Suprapubic skin (tissue), 4 donors: ENCODE measurements at regions not wholly inside any gene's neighbourhood (a gene's known extent, or its start where the extent isn't known, plus 50 kb on each side); places are given as distances from the start of the nearest gene placed in this dataset.

Experiments used
- DNase-seq, 2 donors: peaks; one replicate each; pipeline ENCODE4 v3.0.0-alpha.2; 2019; ENCODE audit warnings: low spot score in 2 of 2
- H3K27ac ChIP-seq: fragments of 200-600 bp; sonication (generic); one replicate; pipeline ENCODE4 v1.5.1; 2019
- H3K27me3 ChIP-seq: fragments of 200-600 bp; sonication (generic); one replicate; pipeline ENCODE4 v1.5.1; 2019
- H3K36me3 ChIP-seq: fragments of 200-600 bp; sonication (generic); one replicate; pipeline ENCODE4 v1.5.1; 2019
- H3K4me1 ChIP-seq: fragments of 200-600 bp; sonication (generic); one replicate; pipeline ENCODE4 v1.5.1; 2019
- H3K4me3 ChIP-seq: fragments of 200-600 bp; sonication (generic); one replicate; pipeline ENCODE4 v1.5.1; 2019; ENCODE audit warnings: mild to moderate bottlenecking
- H3K9me3 ChIP-seq: fragments of 200-600 bp; sonication (generic); one replicate; pipeline ENCODE4 v1.5.1; 2019
- EP300 ChIP-seq: sonication (generic); formaldehyde crosslinking; IDR thresholded peaks from one replicate; pipeline ENCODE4 v1.6.1; 2017; ENCODE audit warnings: antibody characterized with exemption
- POLR2A ChIP-seq, 2 donors: fragments of 450-650 bp; IDR thresholded peaks; one replicate each; pipeline ENCODE4 v1.6.1; 2017; ENCODE audit warnings: antibody characterized with exemption in 2 of 2, mild to moderate bottlenecking in 2 of 2, moderate library complexity in 2 of 2
- POLR2AphosphoS5 ChIP-seq, 3 donors: sonication (generic); formaldehyde crosslinking; IDR thresholded peaks; one replicate each; pipeline ENCODE4 v1.6.1; 2017; ENCODE audit warnings: antibody characterized with exemption in 3 of 3
- WGBS: methylation state at CpG from one replicate; pipeline ENCODE4 v1.1.5; 2018; 5-methylcytosine and 5-hydroxymethylcytosine counted together
- TF ChIP-seq, protein P1 (sequence below), 2 donors: fragments of 200-600 bp in 1 of 2; fragments of 450-650 bp in 1 of 2; sonication (generic) in 1 of 2; IDR thresholded peaks; one replicate each; pipeline ENCODE4 v1.5.1; 2016 to 2019; ENCODE audit warnings: antibody characterized with exemption in 2 of 2, mild to moderate bottlenecking in 1 of 2, moderate library complexity in 1 of 2

DNA sequence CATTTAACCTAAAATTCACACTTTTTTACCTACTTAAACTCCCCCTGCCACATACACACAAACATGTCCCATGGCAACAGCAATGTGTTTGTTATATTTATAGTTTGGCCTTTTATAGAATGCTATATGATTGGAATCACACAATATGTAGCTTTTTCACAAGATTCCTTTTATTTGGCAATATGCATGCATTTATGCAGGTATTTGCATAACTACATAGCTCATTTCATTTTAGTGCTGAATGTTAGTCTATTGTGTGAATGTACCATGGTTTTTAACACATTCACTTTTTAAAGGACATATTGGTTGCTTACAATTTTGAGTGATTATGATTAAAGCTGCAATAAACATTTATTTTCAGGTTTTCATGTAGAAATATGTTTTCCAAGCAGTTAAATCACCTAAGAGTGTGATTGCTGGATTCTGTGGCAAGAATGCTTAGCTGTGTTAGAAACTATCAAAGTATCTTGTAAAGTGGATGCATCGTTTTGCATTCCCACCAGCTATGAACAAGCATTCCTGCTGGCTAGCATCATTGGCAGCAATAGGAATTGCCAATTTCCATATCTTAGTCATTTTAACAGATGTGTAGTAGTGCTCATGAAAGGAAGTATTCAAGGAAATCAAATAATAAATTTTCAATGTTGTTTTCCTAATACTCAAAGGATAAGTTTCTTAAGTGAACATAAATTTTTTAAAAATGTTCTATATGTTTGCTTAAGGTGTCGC is 557.0 kb downstream of the SLITRK1 start:
- no peak for DNase-seq
- H3K36me3 ChIP-seq: no peaks in the 10 kb centered on the region
- H3K9me3 ChIP-seq: no peaks in the 10 kb centered on the region
- H3K27ac ChIP-seq: no peak overlapping the region
- no peaks in the 10 kb centered on the region for H3K27me3 ChIP-seq
- WGBS: 60% methylated on average over 2 of the region's 2 CpGs
- no peak overlapping the region for H3K4me3 ChIP-seq
- TF ChIP-seq POLR2A (IDR thresholded peaks at IDR 0.05) (no peak), EP300 (no peak), POLR2AphosphoS5 (IDR thresholded peaks at IDR 0.05) (no peak)
- TF ChIP-seq, protein P1, sequence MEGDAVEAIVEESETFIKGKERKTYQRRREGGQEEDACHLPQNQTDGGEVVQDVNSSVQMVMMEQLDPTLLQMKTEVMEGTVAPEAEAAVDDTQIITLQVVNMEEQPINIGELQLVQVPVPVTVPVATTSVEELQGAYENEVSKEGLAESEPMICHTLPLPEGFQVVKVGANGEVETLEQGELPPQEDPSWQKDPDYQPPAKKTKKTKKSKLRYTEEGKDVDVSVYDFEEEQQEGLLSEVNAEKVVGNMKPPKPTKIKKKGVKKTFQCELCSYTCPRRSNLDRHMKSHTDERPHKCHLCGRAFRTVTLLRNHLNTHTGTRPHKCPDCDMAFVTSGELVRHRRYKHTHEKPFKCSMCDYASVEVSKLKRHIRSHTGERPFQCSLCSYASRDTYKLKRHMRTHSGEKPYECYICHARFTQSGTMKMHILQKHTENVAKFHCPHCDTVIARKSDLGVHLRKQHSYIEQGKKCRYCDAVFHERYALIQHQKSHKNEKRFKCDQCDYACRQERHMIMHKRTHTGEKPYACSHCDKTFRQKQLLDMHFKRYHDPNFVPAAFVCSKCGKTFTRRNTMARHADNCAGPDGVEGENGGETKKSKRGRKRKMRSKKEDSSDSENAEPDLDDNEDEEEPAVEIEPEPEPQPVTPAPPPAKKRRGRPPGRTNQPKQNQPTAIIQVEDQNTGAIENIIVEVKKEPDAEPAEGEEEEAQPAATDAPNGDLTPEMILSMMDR (IDR thresholded peaks at IDR 0.05): no peak
- H3K4me1 ChIP-seq: no peaks in the 10 kb centered on the region

DNA sequence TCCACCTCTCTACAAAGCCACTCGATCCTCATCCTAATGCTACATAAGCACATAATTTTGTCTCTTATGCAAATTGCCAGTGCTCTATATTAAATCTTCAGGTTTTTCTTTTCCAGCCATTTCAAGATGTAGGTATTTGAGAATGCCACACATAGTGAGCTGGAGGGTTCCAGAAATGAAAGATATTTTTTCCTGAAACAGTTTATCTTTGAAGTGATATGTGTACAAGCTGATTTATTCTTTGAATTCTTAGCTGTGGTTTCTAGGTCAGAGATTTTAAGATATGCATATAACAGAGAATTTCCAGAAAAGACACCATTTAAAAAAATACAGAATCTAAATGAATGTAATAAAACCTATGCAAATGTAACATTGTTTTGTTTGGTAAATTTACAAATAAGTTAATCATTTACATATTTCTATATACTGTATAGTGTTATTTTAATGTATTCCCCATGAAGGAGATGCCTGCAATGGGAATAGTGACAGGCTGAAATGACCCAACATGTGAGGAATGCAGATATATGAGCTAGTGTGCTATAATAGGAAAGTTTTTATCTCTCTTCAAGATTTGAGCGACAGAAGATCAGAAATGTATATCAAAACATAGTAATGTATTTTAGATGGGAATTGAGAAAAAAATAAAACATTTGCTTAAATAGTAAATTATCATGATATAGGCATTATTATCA is 570.2 kb downstream of the SLITRK1 start:
- H3K9me3 ChIP-seq: no peaks in the 10 kb centered on the region
- H3K27ac ChIP-seq: no peak overlapping the region
- WGBS: 40% methylated on average over 2 of the region's 2 CpGs
- H3K36me3 ChIP-seq: no peaks in the 10 kb centered on the region
- no peak for DNase-seq
- no peak for TF ChIP-seq EP300
- no peak for TF ChIP-seq POLR2A (IDR thresholded peaks at IDR 0.05)
- H3K4me3 ChIP-seq: no peak overlapping the region
- H3K27me3 ChIP-seq: no peaks in the 10 kb centered on the region
- no peaks in the 10 kb centered on the region for H3K4me1 ChIP-seq

DNA sequence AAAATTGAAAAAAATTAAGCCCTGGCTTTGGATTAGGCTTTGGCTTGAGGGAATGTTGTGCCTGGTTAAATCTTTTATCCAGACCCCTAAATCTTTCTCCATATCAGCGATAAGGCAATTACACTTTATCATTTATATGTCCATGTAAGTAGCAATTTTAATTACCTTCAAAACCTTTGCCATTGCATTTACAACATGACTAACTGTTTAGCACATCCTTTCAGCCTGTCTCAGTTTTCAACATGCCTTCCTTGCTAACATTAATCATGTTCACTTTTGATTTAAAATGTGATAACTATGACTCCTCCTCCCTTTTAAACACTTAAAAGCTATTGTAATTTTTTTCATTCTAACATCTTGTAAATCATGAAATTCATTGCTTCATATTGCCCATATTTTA is 583.7 kb downstream of the SLITRK1 start:
- Histone ChIP-seq H3K4me1 (no peaks in the 10 kb centered on the region), H3K36me3 (no peaks in the 10 kb centered on the region), H3K27ac (no peak overlapping the region), H3K9me3 (no peaks in the 10 kb centered on the region), H3K4me3 (no peak overlapping the region), H3K27me3 (no peaks in the 10 kb centered on the region)
- TF ChIP-seq, protein P1 (IDR thresholded peaks at IDR 0.05): no peak
- no peak for TF ChIP-seq POLR2A (IDR thresholded peaks at IDR 0.05)
- TF ChIP-seq EP300: no peak
- no peak for TF ChIP-seq POLR2AphosphoS5 (IDR thresholded peaks at IDR 0.05)
- WGBS: 49% methylated on average over 1 of the region's 1 CpG
- DNase-seq: no peak

DNA sequence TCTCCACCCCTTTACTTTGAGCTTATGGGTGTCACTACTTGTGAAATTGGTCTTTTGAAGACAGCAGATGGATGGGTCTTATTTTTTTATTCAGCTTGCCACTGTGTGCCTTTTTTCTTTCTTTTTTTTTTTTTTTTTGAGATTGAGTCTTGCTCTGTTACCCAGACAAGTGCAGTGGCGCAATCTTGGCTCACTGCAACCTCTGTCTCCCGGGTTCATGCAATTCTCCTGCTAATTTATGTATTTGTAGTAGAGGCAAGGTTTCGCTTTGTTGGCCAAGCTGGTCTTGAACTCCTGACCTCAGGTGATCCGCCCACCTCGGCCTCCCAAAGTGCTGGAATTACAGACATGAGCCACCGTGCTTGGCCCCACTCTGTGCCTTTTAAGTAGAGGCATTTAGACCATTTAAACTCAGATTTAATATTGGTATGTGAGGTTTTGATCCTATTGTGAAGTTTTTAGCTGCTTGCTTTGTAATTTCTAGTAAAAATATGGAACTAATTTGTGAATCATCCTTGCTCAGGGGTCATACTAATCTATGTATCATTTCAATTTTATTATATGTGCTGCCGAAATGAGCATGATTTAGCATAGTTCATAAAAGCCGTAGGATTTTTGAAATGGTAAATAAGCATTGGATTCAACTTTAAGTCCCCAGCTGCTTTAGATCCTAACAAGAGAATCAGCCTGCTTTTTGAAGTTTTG is 584.5 kb downstream of the SLITRK1 start:
- Histone ChIP-seq H3K4me1 (no peaks in the 10 kb centered on the region), H3K9me3 (no peaks in the 10 kb centered on the region), H3K27ac (no peak overlapping the region), H3K4me3 (no peak overlapping the region), H3K27me3 (no peaks in the 10 kb centered on the region), H3K36me3 (no peaks in the 10 kb centered on the region)
- WGBS: 61% methylated on average over 8 of the region's 8 CpGs
- TF ChIP-seq POLR2A (IDR thresholded peaks at IDR 0.05) (no peak), EP300 (no peak), POLR2AphosphoS5 (IDR thresholded peaks at IDR 0.05) (no peak)
- TF ChIP-seq, protein P1 (IDR thresholded peaks at IDR 0.05): no peak
- no peak for DNase-seq

DNA sequence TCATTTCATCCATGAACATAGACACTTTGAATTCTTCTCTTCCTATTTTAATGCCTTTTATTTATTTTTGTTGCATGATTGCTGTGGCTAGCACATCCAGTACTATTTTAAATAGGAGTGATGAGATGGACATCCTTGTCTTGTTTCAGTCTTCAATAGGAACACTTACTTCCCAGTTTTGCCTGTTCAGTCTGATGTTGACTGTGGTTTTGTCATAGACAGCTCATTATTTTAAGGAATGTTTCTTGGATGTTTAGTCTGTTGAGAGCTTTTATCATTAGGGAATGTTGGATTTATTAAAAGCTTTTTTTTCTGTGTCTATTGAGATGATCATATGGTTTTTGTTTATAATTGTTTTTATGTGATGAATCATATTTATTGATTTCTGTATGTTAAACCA is 586.6 kb downstream of the SLITRK1 start:
- Histone ChIP-seq H3K9me3 (no peaks in the 10 kb centered on the region), H3K27me3 (no peaks in the 10 kb centered on the region), H3K36me3 (no peaks in the 10 kb centered on the region), H3K4me1 (no peaks in the 10 kb centered on the region), H3K4me3 (no peak overlapping the region), H3K27ac (no peak overlapping the region)
- TF ChIP-seq POLR2A (IDR thresholded peaks at IDR 0.05): no peak
- TF ChIP-seq POLR2AphosphoS5 (IDR thresholded peaks at IDR 0.05): no peak
- TF ChIP-seq EP300: no peak
- TF ChIP-seq, protein P1 (IDR thresholded peaks at IDR 0.05): no peak
- no peak for DNase-seq
